Common myeloid progenitor, CD34-positive (primary cell): ENCODE measurements at regions not wholly inside any gene's neighbourhood (a gene's known extent, or its start where the extent isn't known, plus 50 kb on each side); places are given as distances from the start of the nearest gene placed in this dataset.
A peak's percentile ranks its signal among the peaks of the same experiment; 100 is the strongest.

Experiments
- CTCF ChIA-PET: fragments of 350-600 bp; sonication (Branson Sonifier 250); formaldehyde crosslinking; loops from one replicate; lab custom pipeline; 2021; ENCODE audit warnings: antibody characterized with exemption; lab: Charles Lee
- POLR2A ChIA-PET: fragments of 350-600 bp; sonication (Branson Sonifier 250); formaldehyde crosslinking; loops from one replicate; lab custom pipeline; 2021; ENCODE audit warnings: antibody characterized with exemption; lab: Charles Lee
- DNase-seq, 3 donors: peaks; one replicate each; pipeline versions ENCODE4 v3.0.0 to v3.0.0-alpha.2; 2013
- H3K27ac ChIP-seq, 2 experiments: 1 replicate in 1 of 2; 2 replicates in 1 of 2; pipeline ENCODE4 v1.7.0; 2013; ENCODE audit warnings: inconsistent platforms in 2 of 2, low read length in 2 of 2, mild to moderate bottlenecking in 2 of 2, low read depth in 1 of 2, moderate library complexity in 1 of 2; ENCODE audit not compliant: severe bottlenecking in 2 of 2, insufficient read depth in 1 of 2, poor library complexity in 1 of 2
- H3K27me3 ChIP-seq, 5 experiments: replicated peaks in 2 of 5; 1 replicate in 3 of 5; 2 replicates in 2 of 5; pipeline versions ENCODE4 v1.6.1 to v1.7.0; 2013; ENCODE audit warnings: low read length in 4 of 5, mild to moderate bottlenecking in 2 of 5, moderate library complexity in 2 of 5, inconsistent platforms in 1 of 5; ENCODE audit not compliant: insufficient read depth in 5 of 5, control insufficient read depth in 4 of 5
- H3K36me3 ChIP-seq, 4 experiments: 1 replicate in 2 of 4; 2 replicates in 2 of 4; pipeline versions ENCODE4 v1.6.1 to v1.7.0; 2013; ENCODE audit warnings: low read length in 3 of 4, control low read depth in 1 of 4, mild to moderate bottlenecking in 1 of 4; ENCODE audit not compliant: control insufficient read depth in 4 of 4, insufficient read depth in 4 of 4
- H3K4me1 ChIP-seq, 4 experiments: 1 replicate in 3 of 4; 2 replicates in 1 of 4; pipeline versions ENCODE4 v1.6.1 to v1.7.1; 2013; ENCODE audit warnings: low read length in 3 of 4, mild to moderate bottlenecking in 3 of 4, control low read depth in 1 of 4, inconsistent platforms in 1 of 4, moderate library complexity in 1 of 4; ENCODE audit not compliant: control insufficient read depth in 4 of 4, insufficient read depth in 4 of 4; ENCODE audit errors: control extremely low read depth in 1 of 4
- H3K4me3 ChIP-seq, 7 experiments: 1 replicate in 4 of 7; 2 replicates in 3 of 7; pipeline versions ENCODE4 v1.5.1 to v1.7.0; 2013; ENCODE audit warnings: mild to moderate bottlenecking in 7 of 7, low read length in 6 of 7, moderate library complexity in 6 of 7, inconsistent platforms in 2 of 7, low read depth in 2 of 7, control low read depth in 1 of 7; ENCODE audit not compliant: insufficient read depth in 4 of 7, control insufficient read depth in 1 of 7; ENCODE audit errors: extremely low read depth in 1 of 7
- H3K9me3 ChIP-seq, 5 experiments: 1 replicate in 4 of 5; 2 replicates in 1 of 5; pipeline versions ENCODE4 v1.6.1 to v1.7.1; 2013; ENCODE audit warnings: low read length in 4 of 5, mild to moderate bottlenecking in 2 of 5, inconsistent platforms in 1 of 5, low read depth in 1 of 5, moderate library complexity in 1 of 5; ENCODE audit not compliant: control insufficient read depth in 4 of 5, insufficient read depth in 2 of 5; ENCODE audit errors: control extremely low read depth in 1 of 5
- WGBS: methylation state at CpG from one replicate; pipeline ENCODE4 v1.1.5; 2013; ENCODE audit not compliant: insufficient coverage; 5-methylcytosine and 5-hydroxymethylcytosine counted together

- Histone ChIP-seq H3K9me3 (no peaks in the 10 kb centered on the region), H3K4me3 (no peak overlapping the region), H3K4me1 (peaks cover 0 to 7% (median 5%) of the 10 kb centered on the region in 4 experiments), H3K36me3 (no peaks in the 10 kb centered on the region), H3K27me3 (no peaks in the 10 kb centered on the region), H3K27ac (no peak overlapping the region)
- no CpG with 5 or more reads among the region's 1 CpG for WGBS
- ChIA-PET CTCF (no interaction called here), POLR2A (no interaction called here)
- peak in 2 of 3 donors; percentile 77 to 79 for DNase-seq
These were observed 55.5 kb upstream of the SLC8A1 start for GRCh38 chr2:40507432-40507831.

GRCh38 chr2:40510304-40510703, 58.4 kb upstream of the SLC8A1 start:
- H3K4me1 ChIP-seq, result peaks cover 0 to 7% (median 5%) of the 10 kb centered on the region in 4 experiments
- 100% methylated on average over 1 of the region's 3 CpGs for WGBS
- H3K4me3 ChIP-seq, result no peak overlapping the region
- POLR2A ChIA-PET, result no interaction called here
- no peaks in the 10 kb centered on the region for H3K27me3 ChIP-seq
- CTCF ChIA-PET, result interaction anchor here (1.4 kb wide), 1 partner anchor 44 kb away, joined by 4 read pairs; no protein-coding TSS in a partner anchor
- no peaks in the 10 kb centered on the region for H3K36me3 ChIP-seq
- H3K9me3 ChIP-seq, result no peaks in the 10 kb centered on the region
- DNase-seq, result no peak
- H3K27ac ChIP-seq, result no peak overlapping the region

GRCh38 chr2:40511661-40512213, 59.8 kb upstream of the SLC8A1 start:
- Histone ChIP-seq H3K36me3 (no peaks in the 10 kb centered on the region), H3K27me3 (no peaks in the 10 kb centered on the region), H3K27ac (no peak overlapping the region), H3K9me3 (no peaks in the 10 kb centered on the region), H3K4me3 (peak overlapping the region in 2 of 7 experiments; percentile 10 to 25), H3K4me1 (peaks cover 0 to 7% (median 5%) of the 10 kb centered on the region in 4 experiments)
- CTCF ChIA-PET, result no interaction called here
- POLR2A ChIA-PET, result no interaction called here
- DNase-seq, result peak in 2 of 3 donors; percentile 31 to 34
- WGBS, result 51% methylated on average over 9 of the region's 9 CpGs

- ChIA-PET POLR2A (no interaction called here), CTCF (interaction anchor here (0.7 kb wide), 1 partner anchor 43 kb away, joined by 3 read pairs; no protein-coding TSS in a partner anchor)
- no peaks in the 10 kb centered on the region for H3K36me3 ChIP-seq
- no peak for DNase-seq
- H3K4me1 ChIP-seq, result peaks cover 0 to 7% (median 5%) of the 10 kb centered on the region in 4 experiments
- H3K27me3 ChIP-seq, result no peaks in the 10 kb centered on the region
- peak overlapping the region in 1 of 7 experiments; percentile 25 for H3K4me3 ChIP-seq
- no peaks in the 10 kb centered on the region for H3K9me3 ChIP-seq
- WGBS, result 97% methylated on average over 6 of the region's 6 CpGs
- H3K27ac ChIP-seq, result no peak overlapping the region
These were observed 60.4 kb upstream of the SLC8A1 start for GRCh38 chr2:40512256-40512655.

- H3K4me1 ChIP-seq, result peaks cover 0 to 7% (median 5%) of the 10 kb centered on the region in 4 experiments
- no peak for DNase-seq
- peak overlapping the region in 1 of 7 experiments; percentile 23 for H3K4me3 ChIP-seq
- H3K9me3 ChIP-seq, result no peaks in the 10 kb centered on the region
- ChIA-PET POLR2A (no interaction called here), CTCF (interaction anchor here (0.7 kb wide), 1 partner anchor 43 kb away, joined by 3 read pairs; no protein-coding TSS in a partner anchor)
- no peaks in the 10 kb centered on the region for H3K27me3 ChIP-seq
- H3K36me3 ChIP-seq, result no peaks in the 10 kb centered on the region
- no CpG with 5 or more reads among the region's 2 CpGs for WGBS
- no peak overlapping the region for H3K27ac ChIP-seq
These were observed 61.3 kb upstream of the SLC8A1 start for GRCh38 chr2:40513201-40513600.

GRCh38 chr2:40516604-40517003, 64.7 kb upstream of the SLC8A1 start:
- POLR2A ChIA-PET, result no interaction called here
- Histone ChIP-seq H3K27ac (no peak overlapping the region), H3K36me3 (no peaks in the 10 kb centered on the region), H3K4me3 (no peak overlapping the region), H3K4me1 (peaks cover 0 to 4% (median 3%) of the 10 kb centered on the region in 4 experiments), H3K9me3 (no peaks in the 10 kb centered on the region), H3K27me3 (no peaks in the 10 kb centered on the region)
- DNase-seq, result no peak
- CTCF ChIA-PET, result no interaction called here
- WGBS, result no CpG with 5 or more reads among the region's 1 CpG

- POLR2A ChIA-PET, result no interaction called here
- no peaks in the 10 kb centered on the region for H3K36me3 ChIP-seq
- no peak overlapping the region for H3K4me3 ChIP-seq
- H3K27ac ChIP-seq, result no peak overlapping the region
- no peaks in the 10 kb centered on the region for H3K27me3 ChIP-seq
- no peaks in the 10 kb centered on the region for H3K4me1 ChIP-seq
- no peak for DNase-seq
- H3K9me3 ChIP-seq, result peaks cover 0 to 5% (median 0%) of the 10 kb centered on the region in 5 experiments
- CTCF ChIA-PET, result interaction anchor here (0.6 kb wide), 1 partner anchor 299 kb away, joined by 3 read pairs; no protein-coding TSS in a partner anchor
- no CpG with 5 or more reads among the region's 4 CpGs for WGBS
These were observed 76.7 kb upstream of the SLC8A1 start for GRCh38 chr2:40528564-40528963.
